ENCODE measurements at regions not wholly inside any gene's neighbourhood (a gene's known extent, or its start where the extent isn't known, plus 50 kb on each side); places are given as distances from the start of the nearest gene placed in this dataset.

DNA sequence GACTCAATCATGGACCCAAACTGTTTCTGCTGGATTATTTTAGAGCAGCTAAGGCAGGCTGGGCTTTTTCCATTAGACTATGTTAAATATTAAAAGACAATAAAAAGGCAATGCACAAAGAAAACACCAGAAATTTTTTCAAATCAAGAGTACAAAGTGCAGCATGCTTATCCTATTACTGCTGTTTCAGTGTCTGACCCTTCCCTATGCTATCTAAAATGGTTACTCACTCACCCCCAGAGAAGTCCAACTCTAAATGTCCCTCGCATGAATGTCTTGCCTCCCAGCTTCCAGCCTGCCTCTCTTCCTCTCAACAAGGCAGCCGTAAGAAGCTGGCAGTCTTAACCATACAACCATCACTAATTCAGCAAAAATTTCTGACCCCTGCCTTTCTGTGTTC is 108.7 kb upstream of the SYT6 start:
- H3K27ac ChIP-seq = no peak overlapping the region
- H3K27me3 ChIP-seq (ENCODE audit: insufficient read depth, low read depth, severe bottlenecking) = no peaks in the 10 kb centered on the region
- H3K4me3 ChIP-seq (ENCODE audit: low read depth, low read length) = no peak overlapping the region
- no peaks in the 10 kb centered on the region for H3K9me3 ChIP-seq (ENCODE audit: severe bottlenecking)
- TF ChIP-seq, protein P1, sequence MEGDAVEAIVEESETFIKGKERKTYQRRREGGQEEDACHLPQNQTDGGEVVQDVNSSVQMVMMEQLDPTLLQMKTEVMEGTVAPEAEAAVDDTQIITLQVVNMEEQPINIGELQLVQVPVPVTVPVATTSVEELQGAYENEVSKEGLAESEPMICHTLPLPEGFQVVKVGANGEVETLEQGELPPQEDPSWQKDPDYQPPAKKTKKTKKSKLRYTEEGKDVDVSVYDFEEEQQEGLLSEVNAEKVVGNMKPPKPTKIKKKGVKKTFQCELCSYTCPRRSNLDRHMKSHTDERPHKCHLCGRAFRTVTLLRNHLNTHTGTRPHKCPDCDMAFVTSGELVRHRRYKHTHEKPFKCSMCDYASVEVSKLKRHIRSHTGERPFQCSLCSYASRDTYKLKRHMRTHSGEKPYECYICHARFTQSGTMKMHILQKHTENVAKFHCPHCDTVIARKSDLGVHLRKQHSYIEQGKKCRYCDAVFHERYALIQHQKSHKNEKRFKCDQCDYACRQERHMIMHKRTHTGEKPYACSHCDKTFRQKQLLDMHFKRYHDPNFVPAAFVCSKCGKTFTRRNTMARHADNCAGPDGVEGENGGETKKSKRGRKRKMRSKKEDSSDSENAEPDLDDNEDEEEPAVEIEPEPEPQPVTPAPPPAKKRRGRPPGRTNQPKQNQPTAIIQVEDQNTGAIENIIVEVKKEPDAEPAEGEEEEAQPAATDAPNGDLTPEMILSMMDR (IDR thresholded peaks at IDR 0.05; ENCODE audit: low read depth, low read length) = no peak
- H3K36me3 ChIP-seq = no peaks in the 10 kb centered on the region
- DNase-seq = no peak

DNA sequence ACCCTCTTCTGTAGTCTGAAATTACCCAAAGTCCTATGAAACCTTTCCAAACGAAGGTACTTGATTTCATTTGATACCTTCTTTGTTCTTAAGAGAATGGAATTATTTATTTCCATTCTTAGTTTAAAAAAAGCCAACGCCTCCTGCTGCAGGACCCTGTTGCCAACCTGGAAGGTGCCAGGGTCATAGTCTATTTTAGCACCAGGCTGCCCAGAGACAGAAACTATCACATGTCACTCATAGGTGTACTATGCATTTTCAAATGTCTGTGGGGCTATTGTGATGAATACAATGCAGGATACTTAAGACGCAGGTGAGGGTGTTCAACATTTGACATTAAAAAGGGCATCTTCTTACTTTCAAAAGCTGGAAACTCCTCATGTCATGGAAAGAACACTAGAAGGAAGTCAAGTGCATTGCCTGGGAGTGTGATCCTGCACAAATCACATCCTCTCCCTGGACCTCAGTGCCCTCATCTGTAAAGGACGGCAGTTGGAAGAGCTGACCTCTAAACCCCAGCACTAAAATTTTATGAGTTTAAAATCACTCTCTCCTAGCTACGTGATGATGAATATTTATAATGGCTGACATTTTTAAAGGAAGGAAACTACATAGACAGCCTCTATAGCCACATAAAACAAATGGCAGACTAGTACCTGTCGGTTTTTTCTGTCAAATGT is 107.3 kb upstream of the SYT6 start:
- Histone ChIP-seq H3K36me3 (no peaks in the 10 kb centered on the region), H3K9me3 (ENCODE audit: severe bottlenecking) (no peaks in the 10 kb centered on the region), H3K27me3 (ENCODE audit: insufficient read depth, low read depth, severe bottlenecking) (no peaks in the 10 kb centered on the region), H3K27ac (no peak overlapping the region), H3K4me3 (ENCODE audit: low read depth, low read length) (no peak overlapping the region)
- TF ChIP-seq, protein P1 (IDR thresholded peaks at IDR 0.05; ENCODE audit: low read depth, low read length) = no peak
- no peak for DNase-seq

DNA sequence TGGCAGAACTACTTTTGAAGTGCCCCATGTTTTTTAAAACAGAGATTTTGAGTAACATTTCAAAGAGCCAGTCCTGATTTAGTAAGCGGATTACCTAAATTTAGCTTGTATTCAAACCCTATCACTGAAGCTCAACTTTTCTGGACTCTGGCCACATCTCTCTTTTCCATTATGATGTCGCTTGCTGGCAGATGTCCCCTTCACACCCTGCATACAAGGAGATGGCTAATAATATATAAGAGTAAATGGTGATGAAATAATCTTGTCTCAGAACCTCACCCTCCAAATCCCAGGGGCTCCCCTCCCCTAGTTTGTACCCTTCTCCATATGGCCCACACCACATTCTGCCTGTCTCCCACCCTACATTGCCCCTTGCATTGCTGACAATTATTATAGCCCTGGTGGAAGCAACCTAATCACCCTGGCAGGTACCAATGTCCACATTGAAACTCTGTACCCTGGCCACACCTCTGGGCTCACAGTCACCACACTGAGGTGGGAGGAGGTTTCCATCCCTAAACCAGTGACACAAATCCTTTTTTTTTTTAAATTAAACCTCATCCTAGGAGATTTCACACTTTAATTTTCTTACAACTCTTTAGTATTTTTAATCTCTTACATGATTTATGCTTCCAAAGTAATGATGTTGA is 106.0 kb upstream of the SYT6 start:
- no peak for DNase-seq
- no peaks in the 10 kb centered on the region for H3K27me3 ChIP-seq (ENCODE audit: insufficient read depth, low read depth, severe bottlenecking)
- no peaks in the 10 kb centered on the region for H3K36me3 ChIP-seq
- no peak overlapping the region for H3K4me3 ChIP-seq (ENCODE audit: low read depth, low read length)
- H3K27ac ChIP-seq = no peak overlapping the region
- TF ChIP-seq, protein P1 (IDR thresholded peaks at IDR 0.05; ENCODE audit: low read depth, low read length) = no peak
- H3K9me3 ChIP-seq (ENCODE audit: severe bottlenecking) = no peaks in the 10 kb centered on the region

DNA sequence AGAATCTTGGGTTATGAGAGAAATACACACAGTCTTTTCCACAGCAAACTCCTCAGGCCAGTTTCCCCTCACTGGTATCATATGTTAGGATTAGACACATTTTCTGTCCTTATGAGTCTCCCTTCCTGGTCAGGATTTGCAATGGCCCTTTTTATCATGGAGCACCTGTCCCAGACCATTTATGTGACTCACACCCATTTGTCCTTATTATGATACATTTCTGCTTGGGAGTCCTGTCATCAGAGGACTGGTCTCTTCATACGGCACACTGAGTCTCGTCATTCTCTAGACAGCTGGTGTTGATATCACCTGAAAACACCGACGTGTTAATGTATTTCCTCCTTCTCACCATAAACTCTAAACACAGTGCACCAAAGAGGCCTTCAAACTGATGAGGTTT is 105.0 kb upstream of the SYT6 start:
- no peak overlapping the region for H3K4me3 ChIP-seq (ENCODE audit: low read depth, low read length)
- no peak overlapping the region for H3K27ac ChIP-seq
- H3K36me3 ChIP-seq = no peaks in the 10 kb centered on the region
- TF ChIP-seq, protein P1 (IDR thresholded peaks at IDR 0.05; ENCODE audit: low read depth, low read length) = no peak
- no peaks in the 10 kb centered on the region for H3K27me3 ChIP-seq (ENCODE audit: insufficient read depth, low read depth, severe bottlenecking)
- no peak for DNase-seq
- H3K9me3 ChIP-seq (ENCODE audit: severe bottlenecking) = no peaks in the 10 kb centered on the region

DNA sequence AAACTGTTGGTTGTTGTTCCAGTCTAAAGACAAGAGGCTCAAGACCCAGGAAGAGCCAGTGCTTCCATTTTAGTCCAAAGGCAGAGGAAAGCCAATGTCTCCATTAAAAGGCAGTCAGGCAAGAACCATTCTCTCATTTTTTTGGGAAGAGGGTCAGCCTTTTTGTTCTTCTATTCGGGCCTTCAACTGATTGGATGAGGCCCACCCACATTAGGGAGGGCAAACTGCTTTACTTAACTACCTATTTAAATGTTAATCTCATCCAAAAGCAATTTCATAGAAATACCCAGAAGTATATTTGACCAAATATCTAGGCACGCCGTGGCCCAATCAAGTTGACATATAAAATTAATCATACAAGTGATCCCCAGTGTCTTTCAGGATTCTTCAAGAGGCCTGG is 104.4 kb upstream of the SYT6 start:
- H3K9me3 ChIP-seq (ENCODE audit: severe bottlenecking) = no peaks in the 10 kb centered on the region
- TF ChIP-seq, protein P1 (IDR thresholded peaks at IDR 0.05; ENCODE audit: low read depth, low read length) = no peak
- no peaks in the 10 kb centered on the region for H3K36me3 ChIP-seq
- no peak overlapping the region for H3K27ac ChIP-seq
- no peak overlapping the region for H3K4me3 ChIP-seq (ENCODE audit: low read depth, low read length)
- DNase-seq = no peak
- no peaks in the 10 kb centered on the region for H3K27me3 ChIP-seq (ENCODE audit: insufficient read depth, low read depth, severe bottlenecking)
